ENCODE measurements at regions not wholly inside any gene's neighbourhood (a gene's known extent, or its start where the extent isn't known, plus 50 kb on each side); places are given as distances from the start of the nearest gene placed in this dataset.
"Not testable (repeated sequence)": the region's sequence is repeated elsewhere in the genome, so short reads cannot be mapped to it uniquely, and the experiment has no call there.

DNA sequence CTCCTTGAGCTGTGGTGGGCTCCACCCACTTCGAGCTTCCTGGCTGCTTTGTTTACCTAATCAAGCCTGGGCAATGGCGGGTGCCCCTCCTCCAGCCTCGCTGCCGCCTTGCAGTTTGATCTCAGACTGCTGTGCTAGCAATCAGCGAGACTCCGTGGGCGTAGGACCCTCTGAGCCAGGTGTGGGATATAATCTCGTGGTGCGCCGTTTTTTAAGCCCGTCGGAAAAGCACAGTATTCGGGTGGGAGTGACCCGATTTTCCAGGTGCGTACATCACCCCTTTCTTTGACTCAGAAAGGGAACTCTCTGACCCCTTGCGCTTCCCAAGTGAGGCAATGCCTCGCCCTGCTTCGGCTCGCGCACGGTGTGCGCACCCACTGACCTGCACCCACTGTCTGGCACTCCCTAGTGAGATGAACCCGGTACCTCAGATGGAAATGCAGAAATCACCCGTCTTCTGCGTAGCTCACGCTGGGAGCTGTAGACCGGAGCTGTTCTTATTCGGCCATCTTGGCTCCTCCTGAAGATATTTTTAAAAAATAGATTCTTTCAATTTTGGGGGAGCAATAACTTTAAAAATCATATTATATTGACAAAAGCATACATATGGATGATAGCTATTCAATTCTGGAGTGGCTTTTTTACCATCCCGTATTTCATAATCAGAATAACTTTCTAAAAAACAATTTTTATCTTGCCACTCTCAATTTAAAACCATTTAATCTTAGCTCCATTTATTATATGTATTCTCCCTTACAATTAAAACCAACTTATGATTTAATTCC lies 517.5 kb upstream of the NUDT12 start:
- DNase-seq = not testable (repeated sequence)

DNA sequence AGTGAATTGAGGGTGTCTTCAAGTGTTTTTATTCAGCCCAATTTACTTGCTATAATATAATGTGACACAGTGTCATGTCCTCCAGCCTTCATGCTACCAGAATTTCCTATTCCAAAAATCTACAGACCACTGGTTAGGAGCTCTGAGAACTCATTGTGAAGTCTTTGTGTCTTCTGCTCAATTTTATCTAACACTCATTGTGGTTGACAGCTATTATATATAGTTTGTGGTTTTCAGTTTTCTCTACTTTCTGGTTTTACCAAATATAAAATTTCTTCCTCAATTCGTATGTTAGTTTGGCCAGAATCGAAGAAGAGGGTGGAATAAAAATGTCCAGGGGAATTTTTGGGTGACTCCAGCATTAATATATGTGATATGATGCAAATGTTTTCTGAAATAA lies 509.3 kb upstream of the NUDT12 start:
- no peak for DNase-seq

DNA sequence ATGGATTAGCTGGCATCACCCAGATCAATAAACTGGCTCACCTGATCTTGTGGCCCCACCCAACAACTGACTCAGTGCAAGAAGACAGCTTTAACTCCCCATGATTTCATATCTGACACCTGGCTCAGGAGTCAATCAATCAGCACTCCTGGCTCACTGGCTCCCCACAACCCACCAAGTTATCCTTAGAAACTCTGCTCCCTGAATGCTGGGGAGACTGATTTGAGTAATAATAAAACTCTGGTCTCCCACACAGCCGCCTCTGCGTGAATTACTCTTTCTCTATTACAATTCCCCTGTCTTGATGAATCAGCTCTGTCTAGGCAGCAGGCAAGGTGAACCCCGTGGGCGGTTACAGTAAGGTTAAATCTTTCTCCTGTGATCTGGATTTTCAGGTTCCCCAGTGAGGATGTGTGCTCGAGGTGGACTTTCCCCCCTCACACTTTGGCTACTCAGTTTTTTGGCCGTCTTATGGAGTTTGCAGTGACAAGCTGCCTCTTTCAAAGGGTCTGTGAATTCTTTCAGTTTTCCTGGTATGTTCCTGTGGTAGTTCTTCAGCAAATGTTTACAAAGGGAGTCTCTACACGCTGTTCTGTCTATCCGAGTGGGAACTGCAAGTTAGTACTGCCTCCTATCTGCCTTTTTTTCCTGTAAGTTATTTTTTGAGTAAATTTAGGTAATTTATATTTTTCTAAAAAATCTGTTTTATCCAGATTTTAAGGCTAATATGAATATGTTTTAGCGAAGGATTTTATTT lies 500.2 kb upstream of the NUDT12 start:
- DNase-seq = no peak

DNA sequence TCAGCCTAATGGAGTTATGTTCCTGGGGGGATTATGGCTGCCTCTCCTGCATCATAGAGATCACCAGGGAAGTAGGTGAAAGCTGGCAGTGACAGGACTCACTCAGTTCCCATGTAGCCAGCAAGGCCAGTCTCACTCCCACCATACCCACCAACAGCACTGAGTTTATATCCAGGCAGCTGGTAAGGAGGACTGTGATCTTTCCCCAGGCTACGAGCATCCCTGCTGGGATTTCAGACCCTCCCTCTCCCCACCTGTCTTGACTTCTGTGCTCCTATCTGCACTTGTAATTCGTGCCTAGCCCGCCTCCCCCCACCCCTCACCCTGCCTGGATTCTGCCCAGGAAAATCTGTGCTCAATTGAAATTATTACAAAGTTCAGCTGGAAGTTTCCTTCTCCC lies 499.1 kb upstream of the NUDT12 start:
- no peak for DNase-seq

DNA sequence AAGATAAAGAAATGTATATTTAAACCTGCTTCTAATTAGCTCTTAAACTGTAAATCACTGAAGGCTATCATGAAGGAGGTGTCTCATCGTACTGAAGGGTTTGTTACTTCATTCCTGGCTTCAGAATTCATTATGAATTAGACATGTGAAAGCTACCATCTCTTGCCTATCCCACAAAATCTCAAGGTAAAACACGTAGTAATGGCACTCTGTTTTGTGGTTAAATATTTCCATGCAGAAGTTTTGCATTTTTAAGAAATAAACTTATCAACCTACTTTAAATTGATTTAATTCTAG lies 490.7 kb upstream of the NUDT12 start:
- DNase-seq = no peak

DNA sequence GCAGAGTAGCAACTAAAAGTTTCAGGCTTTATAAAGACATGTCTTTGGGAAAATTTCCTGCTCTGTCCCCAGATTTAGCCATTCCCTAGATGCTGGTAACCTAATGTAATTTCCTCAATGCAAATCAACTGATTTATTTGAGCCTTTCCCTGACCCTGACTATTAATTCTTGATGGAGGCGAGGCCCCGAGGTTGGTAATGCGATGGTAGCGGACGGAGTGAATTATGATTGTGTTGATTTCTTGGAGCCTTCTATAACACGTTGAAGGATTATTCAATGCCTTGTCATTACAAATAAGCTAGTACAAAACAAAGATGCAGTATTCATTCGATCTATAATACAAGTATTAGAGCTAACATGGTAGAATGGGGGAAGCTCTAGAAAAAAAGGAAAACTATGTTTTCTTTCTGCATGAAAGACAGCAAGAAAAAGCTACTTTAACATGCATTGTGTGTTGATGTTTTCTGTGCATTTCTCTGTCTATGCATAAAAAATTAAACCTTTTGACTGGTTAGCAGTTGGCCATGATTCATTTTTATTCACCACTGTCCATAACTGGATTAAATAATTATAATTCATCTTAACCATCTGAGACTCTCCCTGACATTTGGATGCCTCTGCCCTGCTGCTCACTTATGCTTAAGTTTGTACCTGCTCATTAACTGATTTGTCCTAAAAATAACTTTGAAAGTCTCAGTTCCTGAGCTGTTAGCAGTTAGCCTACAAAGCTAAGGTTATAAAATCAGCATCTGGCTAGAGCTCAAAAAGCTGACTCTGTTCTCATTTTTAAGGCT lies 490.2 kb upstream of the NUDT12 start:
- no peak for DNase-seq

DNA sequence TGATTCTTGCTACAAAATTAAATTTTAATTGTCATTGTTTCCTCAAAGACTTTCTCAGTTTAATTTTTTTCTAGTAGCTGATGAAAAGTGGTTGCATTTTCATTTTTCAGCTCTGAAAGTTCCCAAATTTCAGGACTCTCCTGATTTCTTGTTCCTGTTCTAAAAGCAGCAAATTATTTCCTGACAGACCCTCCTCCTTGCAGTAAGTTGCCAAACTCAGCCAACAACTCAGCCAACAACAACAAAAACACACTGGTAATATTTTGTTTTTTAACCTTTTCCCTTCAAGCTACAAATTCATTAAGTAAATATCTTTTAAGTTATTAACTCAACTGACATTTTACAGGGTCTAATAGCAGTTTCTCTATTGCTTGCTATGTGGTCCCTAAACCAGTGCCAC lies 487.8 kb upstream of the NUDT12 start:
- DNase-seq = no peak

DNA sequence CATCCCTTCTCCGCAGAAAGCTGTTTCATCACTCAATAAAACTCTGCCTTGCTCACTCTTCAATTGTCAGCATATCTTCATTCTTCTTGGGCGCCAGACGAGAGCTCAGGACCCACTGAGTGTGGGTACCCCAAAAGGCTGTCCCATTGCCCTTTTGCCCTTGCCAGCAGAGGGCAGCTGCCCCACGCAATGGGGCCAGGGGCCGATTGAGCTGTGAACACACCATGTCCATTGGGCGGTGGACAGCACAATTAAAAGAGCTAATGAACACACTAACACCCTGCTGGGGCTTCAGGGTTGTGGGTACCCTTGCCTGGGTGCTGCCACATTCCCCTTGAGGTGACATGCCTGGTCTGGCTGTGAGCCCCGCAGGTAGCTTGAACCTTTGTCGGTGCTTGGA lies 487.2 kb upstream of the NUDT12 start:
- no peak for DNase-seq

DNA sequence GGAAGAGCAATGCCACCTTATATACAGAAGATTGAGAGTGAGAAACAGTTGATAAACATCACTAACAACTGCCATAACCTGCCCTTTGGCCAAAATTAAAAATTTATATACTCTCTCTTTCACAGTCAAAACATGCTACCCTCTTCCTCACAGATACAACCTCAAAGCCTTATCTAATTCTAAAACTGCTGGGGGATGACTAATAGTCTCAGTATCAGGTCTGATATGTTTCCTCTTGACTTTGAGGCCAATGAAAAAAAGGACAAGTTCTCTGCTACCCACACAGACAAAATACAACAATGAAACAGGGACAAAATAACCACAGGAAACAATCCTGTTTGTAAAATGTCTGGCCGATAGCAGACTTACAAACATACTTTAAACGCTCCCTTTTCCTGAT lies 485.6 kb upstream of the NUDT12 start:
- DNase-seq = no peak

DNA sequence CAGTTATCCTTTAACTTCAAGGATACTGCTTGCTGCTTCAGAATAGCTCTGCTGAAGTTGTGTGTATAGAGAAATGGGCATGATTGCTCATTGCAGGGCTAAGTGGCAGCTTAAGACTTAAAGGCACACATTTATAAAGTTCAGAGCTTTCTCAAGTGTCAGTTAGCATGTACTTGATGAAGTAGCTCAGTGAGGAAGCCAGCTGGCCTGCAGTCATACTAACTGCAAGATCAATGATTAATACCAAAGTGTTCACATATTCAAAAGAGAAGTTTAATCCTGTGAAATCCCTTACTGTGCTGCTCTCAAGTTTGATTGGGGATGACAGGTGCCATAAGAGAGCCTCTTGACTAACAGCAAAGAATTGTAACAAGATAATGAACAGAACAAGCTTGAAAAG lies 483.4 kb upstream of the NUDT12 start:
- DNase-seq = no peak

DNA sequence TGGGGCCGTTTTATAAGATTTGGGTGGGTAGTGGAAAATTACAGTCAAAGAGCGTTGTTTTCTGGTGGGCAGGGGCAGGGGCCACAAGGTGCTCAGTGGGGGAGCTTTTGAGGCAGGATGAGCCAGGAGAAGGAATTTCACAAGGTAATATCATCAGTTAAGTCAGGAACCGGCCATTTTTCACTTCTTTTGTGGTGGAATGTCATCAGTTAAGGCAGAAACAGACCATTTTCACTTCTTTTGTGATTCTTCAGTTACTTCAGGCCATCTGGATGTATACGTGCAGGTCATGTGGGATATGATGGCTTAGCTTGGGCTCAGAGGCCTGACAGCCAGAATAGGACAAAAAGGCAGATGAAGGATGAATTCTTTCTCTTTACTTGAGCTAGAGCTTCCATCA lies 477.3 kb upstream of the NUDT12 start:
- DNase-seq = not testable (repeated sequence)

DNA sequence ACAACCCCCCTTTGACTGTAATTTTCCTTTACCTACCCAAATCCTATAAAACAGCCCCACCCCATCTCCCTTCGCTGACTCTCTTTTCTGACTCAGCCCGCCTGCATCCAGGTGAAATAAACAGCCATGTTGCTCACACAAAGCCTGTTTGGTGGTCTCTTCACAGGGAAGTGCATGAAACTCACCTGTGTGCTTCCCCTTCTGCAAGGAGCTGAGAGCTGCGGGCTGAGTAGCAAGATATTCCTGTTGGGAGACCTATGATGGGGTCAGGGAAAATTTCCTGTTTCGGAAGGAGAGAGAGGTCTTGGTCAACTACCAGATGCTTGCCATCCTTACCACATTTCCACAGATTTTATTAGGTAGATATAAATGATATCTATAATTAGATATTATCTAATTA lies 474.5 kb upstream of the NUDT12 start:
- DNase-seq = not testable (repeated sequence)

DNA sequence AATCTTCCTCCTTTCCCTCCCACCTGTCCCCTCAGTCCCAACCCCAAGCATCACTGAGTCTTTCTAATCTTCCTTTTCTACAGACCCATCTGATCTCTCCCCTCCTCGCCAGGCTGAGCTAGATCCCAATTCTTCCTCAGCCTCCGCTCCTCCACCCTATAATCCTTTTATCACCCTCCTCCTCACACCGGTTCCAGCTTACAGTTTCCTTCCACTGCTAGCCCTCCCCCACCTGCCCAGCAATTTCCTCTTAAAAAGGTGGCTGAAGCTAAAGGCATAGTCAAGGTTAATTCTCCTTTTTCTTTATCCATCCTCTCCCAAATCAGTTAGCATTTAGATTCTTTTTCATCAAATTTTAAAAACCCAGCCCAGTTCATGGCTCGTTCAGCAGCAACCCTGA lies 470.6 kb upstream of the NUDT12 start:
- DNase-seq = not testable (repeated sequence)

DNA sequence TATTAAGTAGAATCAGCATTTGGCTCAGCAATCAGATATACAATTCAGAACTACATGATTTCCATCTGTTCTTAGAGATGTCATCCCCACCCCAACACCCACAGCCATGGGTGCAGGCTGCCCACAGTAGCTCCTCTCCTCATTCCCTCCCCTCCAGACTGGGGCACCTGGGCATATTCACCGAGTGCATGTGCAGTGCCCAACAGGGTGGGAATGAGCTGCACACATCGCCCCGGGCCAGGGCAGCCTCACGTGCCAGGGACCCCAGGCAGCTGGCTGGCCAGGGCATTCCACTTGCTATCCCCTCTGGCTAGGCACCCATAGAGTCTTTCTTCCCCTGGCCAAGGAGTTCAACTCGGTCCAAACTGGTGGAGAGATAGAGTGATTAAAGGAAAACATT lies 461.9 kb upstream of the NUDT12 start:
- no peak for DNase-seq

DNA sequence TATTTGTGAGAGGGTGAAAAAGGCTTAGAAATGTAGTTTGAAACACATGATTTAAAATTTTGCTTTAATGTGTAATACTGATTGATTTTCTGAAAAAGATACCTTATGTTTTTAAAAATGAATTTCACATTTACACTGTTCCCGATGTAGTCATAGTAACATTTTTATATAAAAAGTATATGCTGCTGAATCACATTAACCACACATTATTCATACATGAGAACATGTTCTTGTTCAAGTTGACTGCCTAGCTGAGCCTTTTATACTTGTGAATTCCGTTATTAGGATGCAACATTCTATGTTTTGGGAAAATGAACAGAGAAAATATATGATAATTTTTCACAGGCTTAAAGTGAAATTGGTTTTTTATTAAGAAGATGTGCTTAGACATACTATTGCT lies 461.1 kb upstream of the NUDT12 start:
- DNase-seq = no peak

DNA sequence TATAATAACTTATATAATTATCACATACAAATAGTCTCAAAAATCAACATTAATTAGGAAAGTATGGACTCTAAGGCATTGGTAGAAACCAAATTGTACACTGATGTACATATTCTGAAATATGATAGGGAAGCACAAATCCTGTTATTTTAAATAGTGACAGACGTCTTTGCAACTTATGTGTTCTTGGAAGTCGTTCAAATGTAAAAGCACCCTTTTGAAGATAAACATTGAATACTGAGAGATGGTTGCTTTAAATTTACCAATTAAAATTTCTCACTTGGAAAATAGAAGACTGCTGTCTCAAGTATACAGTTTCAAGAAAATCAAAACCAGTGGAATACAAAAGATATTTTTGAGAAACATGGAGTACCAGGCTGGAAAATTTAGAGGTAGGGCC lies 457.4 kb upstream of the NUDT12 start:
- DNase-seq = no peak

DNA sequence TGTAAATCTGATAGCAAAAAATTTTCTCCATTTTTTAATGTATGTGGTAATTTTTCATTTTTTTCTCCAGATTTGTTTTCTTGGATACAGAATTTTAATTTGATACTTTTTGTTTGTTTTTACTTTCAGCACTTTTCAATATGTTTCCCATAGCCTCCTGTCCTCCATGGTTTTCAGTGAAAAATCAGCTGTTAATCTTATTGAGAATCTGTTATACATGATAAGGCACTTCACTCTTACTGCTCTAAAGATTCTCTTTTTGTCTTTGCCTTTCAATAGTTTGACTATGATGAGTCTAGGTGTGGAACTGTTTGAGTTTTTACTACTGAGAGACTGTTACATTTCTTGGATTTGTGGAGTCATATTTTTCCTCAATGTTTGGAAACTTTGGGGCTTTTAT lies 455.7 kb upstream of the NUDT12 start:
- DNase-seq = peak; percentile 1

DNA sequence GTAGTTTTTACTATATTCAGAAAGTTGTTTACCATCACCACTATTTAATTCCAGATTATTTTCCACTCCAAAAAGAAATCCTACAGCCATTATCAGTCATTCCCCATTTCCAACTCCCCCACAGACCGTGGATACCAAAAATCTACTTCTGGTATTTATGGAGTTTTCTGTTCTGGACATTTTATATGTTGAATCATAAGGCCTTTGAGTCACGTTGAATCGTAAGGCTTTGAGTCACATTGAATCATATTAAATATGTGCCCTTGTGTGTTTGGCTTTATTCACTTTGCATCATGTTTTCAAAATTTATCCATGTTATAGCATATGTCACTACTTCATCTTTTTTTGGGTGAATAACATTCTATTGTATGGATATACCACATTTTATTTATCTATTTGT lies 454.1 kb upstream of the NUDT12 start:
- DNase-seq = no peak

DNA sequence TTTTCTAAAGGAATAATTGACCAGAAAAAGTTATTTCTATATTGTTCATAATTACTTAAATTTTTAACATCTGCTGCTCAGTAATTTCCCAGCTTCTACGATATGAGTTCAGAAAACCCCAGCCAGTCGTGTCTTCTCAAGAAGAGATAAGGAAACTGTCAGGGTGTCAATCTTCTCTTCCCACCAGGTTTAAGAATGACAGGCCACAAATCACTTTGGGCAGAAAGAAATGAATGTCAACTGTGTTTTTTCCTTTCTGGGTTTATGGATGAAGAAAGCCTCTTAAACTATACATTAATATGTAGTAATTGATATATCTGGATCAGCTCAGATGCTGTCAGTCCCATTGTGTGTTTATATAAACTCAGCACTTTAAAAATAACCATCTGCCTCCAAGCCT lies 453.2 kb upstream of the NUDT12 start:
- DNase-seq = no peak

DNA sequence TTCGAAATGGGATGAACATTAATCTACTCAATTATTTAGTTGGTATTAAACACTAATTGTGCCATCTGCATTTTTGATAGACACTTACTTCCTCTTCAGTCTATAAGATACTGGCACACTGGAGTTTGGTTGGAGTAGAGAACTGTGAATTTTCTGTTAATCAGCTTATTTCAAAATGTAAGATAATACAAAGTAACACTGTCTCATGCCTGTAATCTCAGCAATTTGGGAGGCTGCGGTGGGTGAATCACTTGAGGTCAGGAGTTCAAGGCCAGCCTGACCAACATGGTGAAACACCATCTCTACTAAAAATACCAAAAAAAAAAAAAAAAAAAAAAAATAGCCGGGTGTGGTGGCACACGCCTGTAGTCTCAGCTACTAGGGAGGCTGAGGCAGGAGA lies 440.2 kb upstream of the NUDT12 start:
- DNase-seq = not testable (repeated sequence)

DNA sequence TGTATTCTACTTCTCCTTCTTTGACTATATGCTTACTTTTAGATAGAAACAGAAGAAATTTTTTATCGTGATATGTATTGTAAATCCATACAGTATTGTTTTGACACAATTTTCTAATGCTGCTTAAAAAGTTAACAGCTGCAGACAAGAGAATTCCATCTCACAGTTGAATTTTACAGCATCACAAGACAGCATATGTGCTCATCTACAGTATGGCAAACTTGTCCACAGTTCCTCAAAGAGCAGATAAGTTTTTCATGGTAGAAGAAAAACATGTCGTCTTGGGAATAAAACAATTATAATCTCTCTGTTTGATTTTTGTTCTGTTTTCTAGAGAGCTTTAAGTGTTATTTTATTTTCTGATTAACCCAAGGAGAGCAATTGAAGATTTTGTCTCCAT lies 438.5 kb upstream of the NUDT12 start:
- DNase-seq = no peak

DNA sequence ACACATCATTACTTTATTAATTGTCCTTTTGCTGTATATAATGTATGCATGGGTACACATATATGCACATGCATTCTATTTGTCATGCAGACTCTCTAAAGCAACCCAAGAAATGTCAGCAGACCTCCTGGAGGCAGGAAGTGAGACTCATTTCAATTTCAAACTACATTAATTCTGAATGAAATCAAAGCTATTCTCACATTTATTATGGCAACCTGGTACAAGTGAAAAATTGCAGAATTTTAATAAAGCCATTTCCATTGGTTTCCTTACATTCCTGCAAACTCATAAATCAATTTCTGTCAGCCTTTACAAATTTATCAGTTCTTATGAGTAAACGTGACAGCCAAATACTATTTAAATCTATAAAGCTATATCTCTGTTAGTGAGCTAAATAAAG lies 430.4 kb upstream of the NUDT12 start:
- no peak for DNase-seq

DNA sequence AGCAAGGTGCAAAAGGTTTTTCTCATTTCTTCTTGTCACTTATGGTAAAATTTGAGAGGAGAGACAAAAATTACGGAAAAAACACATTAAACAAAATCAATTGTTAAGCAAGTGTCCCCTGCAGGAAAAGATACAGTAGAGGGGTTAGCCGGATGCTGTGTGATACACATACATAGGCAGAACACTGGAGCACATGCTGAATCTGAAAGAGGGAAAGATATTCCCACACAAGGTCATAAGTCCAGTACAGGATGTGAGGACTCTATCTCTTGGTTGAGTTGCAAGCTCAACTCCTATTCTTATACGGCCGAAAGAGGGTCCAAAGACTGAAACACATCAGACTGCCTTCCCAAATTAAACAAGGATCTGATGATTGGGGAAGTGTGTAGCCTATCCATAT lies 427.5 kb upstream of the NUDT12 start:
- no peak for DNase-seq

DNA sequence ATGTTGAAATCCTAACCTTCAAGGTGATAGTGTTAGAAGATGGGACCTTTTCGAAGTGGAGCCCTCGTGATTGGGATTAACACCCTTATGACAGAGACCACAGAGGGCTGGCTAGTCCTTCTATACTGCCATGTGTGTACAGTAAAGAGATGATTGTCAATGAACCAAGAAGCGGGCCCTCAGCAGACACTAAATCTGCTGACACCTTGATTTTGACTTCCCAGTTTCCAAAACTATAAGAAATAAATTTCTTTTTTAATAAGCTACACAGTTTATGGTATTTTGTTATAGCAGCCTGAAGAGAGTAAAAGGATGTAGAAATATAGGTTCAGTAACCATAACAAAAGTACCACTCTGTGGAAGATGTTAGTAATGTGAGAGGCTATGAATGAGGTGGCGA lies 419.0 kb upstream of the NUDT12 start:
- no peak for DNase-seq

All from hematopoietic multipotent progenitor cell treated with erythropoietin and hydrocortisone succinate and interleukin-3 and kit ligand, for 4 days (in vitro differentiated cells).